ENCODE measurements at regions not wholly inside any gene's neighbourhood (a gene's known extent, or its start where the extent isn't known, plus 50 kb on each side); places are given as distances from the start of the nearest gene placed in this dataset.
"Not testable (repeated sequence)": the region's sequence is repeated elsewhere in the genome, so short reads cannot be mapped to it uniquely, and the experiment has no call there.

DNA sequence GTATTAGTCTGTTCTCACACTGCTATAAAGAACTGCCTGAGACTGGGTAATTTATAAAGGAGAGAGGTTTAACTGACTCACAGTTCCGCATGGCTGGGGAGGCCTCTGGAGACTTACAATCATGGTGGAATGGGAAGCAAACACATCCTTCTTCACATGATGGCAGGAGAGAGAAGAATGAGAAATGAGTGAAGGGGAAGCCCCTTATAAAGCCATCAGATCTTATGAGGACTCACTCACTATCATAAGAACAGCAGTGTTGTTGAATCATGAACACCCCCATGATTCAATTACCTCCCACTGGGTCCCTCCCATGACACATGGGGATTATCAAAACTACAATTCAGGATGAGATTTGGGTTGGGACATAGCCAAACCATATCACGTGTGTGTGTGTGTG, 1764.4 kb upstream of the SEL1L start:
- DNase-seq (ENCODE audit: low read depth) = not testable (repeated sequence)

DNA sequence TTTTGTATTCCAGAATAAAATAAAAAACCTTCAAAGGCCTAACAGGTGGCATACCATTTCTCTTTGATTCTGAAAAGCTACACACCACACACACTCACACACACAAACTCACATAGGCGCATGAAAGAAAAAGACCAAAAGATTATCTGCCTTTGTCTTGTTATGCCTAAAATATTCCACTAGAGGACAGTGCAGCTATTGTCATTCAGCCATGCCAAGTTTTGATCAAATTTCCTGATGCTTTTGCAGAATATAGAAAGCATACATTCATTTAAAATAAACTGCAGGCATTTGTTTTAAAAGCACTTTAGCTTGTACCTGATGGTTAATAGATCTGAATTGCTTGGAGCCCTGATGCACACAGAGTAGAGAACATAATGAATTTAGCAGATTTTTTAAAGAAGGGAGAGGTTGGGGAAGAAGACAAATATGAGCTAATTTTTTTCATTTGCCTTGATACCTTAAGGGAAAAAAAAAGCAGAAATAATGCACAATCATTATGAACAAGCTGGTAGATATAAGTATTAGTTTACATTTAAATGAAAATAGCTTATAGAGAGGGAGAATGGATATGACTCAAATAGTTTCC, 1766.9 kb upstream of the SEL1L start:
- no peak for DNase-seq (ENCODE audit: low read depth)

DNA sequence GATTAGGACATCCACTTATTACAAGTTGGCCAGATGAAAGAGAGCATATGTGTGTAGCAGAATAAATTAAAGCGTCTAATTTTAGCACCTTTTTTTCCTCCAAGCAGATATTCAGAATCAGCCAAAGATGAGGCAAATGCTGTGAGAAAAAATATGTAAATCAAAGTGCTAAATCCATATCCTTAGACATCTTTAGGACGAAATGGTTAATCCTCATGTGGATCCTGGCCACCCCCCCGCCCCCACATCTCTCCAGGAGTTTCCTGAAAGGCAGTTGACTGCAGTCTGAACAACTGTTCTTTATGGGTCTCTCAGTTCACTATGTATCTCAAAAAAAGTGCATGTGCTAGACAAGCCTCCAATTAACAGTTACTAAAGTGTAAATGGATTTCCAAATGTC, 1768.1 kb upstream of the SEL1L start:
- DNase-seq (ENCODE audit: low read depth) = no peak

- DNase-seq (ENCODE audit: low read depth) = no peak
Observed at GRCh38 chr14:83309211-83309610, 1775.6 kb upstream of the SEL1L start.

GRCh38 chr14:83309833-83310232, 1776.2 kb upstream of the SEL1L start:
- no peak for DNase-seq (ENCODE audit: low read depth)

DNA sequence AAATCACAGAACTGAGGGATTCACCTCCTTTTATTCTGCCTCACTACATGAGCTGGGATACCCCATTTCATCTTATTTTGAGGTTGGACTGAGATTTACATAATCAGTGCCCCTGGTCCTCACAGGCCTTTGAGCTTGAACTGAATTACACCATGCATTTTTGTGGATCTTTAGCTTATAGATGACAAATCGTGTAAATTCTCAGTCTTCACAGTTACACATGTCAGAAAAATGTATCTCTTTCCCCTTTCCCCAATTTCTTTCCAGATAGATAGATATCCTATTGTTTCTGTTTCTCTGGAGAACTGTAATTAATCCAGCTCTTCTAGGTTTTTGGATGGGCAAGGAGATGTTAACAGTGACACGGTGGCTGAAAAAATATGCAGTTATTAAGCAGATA, 1778.9 kb upstream of the SEL1L start:
- no peak for DNase-seq (ENCODE audit: low read depth)

DNA sequence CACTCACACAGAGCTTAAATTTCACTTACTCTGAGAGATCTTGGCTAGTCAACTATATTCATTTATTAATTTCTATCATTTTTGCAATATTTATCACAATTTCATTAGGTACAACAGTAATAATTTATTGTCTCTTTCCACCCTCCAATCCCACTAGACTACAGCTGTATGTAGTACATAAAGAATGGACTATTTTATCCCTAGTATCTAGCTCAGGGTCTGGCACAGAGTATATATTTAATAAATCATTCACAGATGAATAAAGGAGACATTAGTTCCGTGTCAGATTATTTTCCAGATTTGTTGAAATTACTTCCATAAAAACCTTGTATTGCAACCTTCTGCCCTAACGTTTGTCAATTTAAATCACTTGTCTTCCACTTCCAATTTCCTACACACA, 1781.1 kb upstream of the SEL1L start:
- DNase-seq (ENCODE audit: low read depth) = no peak

DNA sequence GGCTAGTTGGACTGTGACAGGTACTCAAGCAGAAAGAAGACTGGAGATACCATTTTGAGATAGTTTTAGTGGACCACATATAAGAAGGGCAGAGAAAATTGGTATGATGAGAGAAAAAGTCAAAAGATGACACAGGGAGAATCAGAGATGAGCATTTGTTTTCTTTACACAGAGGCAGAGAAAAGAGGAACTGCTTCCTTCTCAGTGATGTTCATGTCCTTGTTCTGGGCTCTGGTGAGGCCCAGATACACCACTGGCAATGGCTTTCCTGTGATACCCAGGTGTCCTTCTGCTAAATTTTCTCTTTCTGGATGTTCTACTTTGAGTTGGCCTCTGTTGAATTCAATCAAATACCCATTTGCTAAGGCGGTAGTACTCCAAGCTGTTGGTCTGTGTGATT, 1782.7 kb upstream of the SEL1L start:
- DNase-seq (ENCODE audit: low read depth) = no peak

DNA sequence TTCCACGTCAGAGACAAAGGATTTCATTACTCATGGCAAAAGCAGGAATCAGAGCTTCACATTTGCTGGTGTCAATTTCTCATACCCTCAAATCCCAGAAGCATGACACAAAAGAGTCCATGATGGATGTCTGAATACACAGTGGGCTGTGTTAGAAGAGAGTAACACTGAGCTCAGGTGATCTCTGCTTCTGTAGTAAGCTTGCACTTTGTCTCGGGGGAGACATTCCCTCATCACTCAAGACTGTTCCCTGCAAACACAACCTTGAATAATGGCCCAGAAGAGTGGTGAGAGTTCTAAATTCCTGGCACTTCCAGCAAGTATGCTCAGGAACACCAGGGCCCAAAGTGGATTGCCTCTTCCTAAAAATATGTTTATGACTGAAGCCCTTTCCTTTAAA, 1787.2 kb upstream of the SEL1L start:
- DNase-seq (ENCODE audit: low read depth) = no peak

DNA sequence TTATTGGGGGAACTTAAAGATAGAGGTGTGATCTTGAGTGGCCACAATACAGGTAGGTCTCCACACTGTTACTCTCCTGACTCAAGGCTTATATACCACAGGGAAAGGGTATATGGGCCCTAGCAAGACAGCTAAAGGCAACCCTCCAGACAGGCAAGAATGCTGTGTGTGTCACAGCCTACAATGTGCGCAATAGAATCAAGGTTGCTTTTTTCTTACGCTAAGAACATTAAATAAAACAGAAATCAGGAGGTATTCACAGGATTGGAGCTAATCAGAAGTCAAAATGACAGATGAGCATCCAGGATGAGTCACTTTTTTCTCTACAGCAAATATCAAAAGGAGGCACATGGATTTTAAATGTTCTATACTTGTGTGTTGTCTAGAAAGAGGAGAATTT, 1797.9 kb upstream of the SEL1L start:
- no peak for DNase-seq (ENCODE audit: low read depth)

DNA sequence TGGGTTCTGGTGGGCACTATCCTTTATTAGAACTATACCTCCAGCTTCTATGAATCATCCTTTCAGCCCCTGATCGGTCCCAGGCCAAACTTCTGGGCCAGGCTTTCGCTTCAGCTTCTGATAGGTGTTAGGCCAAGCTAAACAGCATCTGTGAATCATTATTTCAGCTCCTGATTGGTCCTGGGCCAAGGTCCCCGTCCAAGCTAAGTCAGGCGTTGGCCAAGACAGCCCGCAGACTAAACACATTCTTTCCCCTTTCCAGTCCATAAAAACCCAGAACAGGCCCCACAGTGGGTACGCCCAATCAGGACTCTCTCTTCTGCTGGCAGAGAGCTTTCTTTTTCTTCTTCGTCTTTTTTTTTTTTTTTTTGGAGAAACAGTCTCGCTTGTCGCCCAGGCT, 1808.9 kb upstream of the SEL1L start:
- DNase-seq (ENCODE audit: low read depth) = no peak

DNA sequence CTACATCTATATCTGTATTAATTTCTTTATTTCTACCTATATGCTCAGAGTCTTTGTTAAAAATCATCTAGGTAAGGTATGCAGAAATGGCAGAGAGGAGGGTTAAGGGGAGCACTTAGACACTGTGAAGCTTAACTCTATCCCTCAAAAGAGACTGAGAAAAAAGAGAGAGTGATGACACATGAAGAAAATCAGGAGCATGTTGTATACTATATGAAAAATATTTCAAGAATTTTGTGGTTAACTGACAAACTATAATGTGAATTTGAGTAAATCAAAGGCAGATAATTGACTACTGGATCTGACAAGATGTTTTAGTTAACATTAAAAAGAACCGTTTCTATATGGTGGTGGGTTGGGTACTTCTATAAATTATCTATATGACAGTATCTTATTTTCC, 1814.2 kb upstream of the SEL1L start:
- DNase-seq (ENCODE audit: low read depth) = no peak

DNA sequence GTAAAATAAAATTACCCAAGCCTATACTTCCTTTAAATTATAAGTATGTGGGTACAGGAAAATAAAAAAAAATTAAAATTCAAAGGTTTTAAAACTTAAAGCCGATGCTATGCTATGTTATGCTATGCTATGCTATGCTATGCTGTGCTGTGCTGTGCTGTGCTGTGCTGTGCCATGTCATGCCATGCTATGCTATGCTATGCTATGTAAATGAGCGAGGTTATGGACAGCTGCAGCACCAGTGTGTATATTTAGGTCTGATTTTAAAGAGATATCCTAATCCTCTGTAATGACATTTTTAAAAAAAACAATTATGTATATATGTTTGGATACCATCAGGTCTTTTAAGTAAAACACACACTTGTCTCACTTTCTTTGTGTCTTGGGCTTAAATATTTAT, 1822.0 kb upstream of the SEL1L start:
- DNase-seq (ENCODE audit: low read depth) = no peak

DNA sequence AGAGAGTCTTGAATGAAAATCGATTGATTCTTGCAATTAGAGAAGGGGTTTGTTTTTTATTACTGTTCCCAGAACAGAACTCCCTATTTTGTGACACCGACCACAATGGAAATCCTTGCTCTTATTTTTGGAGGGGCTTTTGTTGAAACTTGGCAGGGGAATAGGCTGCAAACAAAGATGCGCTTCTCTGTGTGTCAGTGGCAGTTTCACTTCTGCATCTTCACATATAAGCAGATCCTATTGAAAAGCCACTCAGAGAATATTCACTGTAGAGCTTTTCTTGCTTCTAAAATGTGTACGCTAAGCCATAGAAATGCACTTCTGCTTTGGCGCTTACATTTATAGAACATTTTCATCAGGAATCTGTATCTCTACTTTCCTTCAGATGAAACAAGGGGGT, 1822.4 kb upstream of the SEL1L start:
- no peak for DNase-seq (ENCODE audit: low read depth)

DNA sequence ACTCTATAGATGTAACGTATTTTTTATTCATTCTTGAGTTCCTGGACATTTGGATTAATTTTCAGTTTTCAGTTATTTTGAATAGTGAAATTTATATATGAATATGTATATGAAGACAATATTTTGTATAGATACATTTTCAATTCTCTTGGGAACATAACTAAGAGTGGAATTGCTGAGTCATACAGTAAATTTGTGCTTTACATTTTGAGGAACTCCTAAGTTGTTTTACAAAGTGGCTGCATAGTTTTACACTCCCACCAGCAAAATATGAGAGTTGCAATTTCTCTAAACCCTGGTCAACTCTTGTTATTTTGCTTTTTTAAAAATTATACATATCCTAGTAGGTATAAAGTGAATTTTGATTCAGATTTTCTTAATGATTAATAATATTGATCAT, 1838.6 kb upstream of the SEL1L start:
- no peak for DNase-seq (ENCODE audit: low read depth)

DNA sequence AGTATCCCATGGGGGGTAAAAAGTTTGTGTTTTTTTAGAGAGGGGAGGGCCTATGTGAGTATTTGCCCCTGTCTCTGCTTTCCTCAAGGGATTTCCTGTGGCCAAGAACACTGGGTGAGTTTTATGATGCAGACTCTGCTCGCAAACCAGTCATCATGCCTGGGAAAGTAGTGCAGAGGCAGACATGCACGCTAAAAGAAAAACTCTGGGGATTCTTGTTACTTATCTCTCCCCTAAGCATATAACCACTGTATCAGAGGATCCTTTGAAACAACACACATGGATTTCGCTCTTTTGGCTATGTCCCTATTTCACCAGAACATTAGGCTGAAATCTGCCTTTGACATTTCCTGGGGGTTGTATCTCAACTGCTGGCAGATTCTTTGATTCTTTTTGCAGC, 1845.8 kb upstream of the SEL1L start:
- DNase-seq (ENCODE audit: low read depth) = no peak

- no peak for DNase-seq (ENCODE audit: low read depth)
Observed at GRCh38 chr14:83384253-83384652, 1850.6 kb upstream of the SEL1L start.

- DNase-seq (ENCODE audit: low read depth) = no peak
Observed at GRCh38 chr14:83395321-83395720, 1861.7 kb upstream of the SEL1L start.

DNA sequence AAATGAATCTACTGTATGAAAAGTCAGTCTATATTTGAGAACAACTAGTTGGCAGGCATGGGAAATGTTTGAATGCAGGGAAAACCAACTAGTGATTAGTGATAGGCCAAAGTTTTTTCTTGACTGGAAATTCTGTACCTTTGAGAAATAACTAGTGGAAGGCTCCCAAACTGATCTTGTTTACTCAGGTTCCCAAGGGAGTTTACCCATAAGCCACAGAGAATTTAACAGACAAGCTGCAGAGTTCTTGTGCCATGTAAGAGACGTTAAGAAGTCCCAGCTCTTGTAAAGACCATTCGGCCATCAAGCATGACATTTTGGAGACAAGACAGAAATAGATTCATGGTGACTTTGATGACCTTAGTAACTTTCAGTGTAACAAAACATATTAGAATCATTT, 1882.8 kb upstream of the SEL1L start:
- DNase-seq (ENCODE audit: low read depth) = no peak

DNA sequence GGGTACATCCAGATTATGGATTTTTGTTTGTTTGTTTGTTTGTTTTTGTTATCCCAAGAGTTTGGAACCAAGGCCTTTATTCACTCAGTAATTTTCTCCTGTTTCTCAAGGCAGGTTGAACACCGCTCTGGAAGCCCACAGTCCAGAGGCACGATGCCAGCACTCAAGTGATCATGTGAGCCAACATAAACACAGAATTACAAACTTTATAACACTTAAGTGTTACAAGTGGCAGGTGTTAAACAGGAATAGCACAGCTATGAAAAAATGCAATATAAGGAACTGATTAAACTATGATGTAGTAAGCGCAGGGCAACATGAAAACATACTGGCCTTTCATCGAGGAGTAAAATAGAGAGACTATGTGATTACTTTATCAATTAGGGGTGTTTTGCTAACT, 1885.8 kb upstream of the SEL1L start:
- no peak for DNase-seq (ENCODE audit: low read depth)

DNA sequence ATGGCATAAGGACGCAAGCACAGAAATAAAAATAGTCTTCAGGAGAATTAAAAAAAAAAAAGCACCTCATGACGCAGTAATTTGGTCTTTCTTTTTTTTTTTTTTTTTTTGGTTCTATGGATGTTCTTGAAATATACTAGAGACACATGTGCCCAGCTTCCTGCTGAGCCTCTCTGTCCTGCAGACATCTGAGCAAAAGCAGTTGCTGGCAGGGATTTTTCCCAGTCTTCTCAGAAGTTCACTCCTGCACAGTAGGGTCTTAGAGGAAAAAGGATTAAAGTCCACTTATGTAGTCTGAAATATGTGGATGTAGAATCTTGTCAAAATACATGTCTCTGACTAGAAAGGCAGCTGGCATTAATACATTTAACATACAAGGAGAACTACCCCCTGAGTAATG, 1888.1 kb upstream of the SEL1L start:
- no peak for DNase-seq (ENCODE audit: low read depth)

DNA sequence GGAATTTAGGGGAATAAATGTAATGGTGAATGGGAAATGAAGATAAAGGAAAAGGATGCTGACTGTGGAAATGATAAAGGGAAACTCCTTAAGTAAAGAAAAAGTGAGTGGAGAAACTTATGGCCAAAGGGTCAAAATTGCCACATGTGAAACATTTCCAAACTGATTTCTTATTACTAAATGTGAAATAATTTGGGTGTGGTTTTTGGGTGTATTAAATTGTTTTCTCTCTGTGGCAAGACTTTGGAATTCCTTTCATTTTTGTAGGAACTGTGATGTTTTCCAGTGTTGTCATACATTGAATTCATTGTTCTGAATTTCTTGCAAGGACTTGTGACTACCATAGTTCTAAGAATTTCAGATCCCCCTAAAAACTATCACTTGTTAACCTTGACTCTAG, 1891.5 kb upstream of the SEL1L start:
- no peak for DNase-seq (ENCODE audit: low read depth)

- no peak for DNase-seq (ENCODE audit: low read depth)
Observed at GRCh38 chr14:83425706-83426105, 1892.1 kb upstream of the SEL1L start.

DNA sequence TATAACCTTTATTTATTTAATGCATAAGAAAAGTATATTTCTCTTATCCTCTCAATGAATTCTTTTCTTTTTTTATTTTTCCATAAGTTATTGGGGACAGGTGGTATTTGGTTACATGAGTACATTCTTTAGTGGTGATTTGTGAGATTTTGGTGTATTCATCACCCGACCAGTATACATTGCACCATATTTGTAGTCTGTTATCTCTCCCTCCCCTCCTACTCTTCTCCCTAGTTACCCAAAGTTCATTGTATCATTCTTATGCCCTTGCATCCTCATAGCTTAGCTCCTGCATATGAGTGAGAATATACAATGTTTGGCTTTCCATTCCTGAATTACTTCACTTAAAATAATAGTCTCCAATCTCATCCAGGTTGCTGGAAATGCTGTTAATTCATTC, 1900.0 kb upstream of the SEL1L start:
- no peak for DNase-seq (ENCODE audit: low read depth)

DNA sequence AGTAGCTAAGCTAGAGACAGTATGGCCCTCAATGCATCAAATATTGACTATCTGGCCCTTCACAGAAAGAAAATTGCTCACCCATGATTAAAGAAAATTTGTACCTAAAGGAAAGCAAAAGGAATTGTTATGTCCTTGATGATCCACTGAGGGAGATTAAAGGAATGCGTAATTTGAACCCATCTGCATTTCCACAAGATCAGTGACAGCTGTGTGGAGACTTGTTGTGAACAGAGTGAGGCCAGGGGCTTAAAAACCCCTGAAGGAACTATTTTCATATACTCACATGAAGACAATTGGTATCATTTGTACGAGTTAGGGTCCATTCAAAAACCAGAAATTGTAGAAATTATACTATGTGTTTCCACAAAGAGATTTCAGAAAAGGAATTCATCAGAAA, 1908.1 kb upstream of the SEL1L start:
- no peak for DNase-seq (ENCODE audit: low read depth)

Data from T follicular helper cell (primary cell).